Right atrium auricular region (tissue), 2 donors: ENCODE measurements at regions not wholly inside any gene's neighbourhood (a gene's known extent, or its start where the extent isn't known, plus 50 kb on each side); places are given as distances from the start of the nearest gene placed in this dataset.
"Not testable (repeated sequence)": the region's sequence is repeated elsewhere in the genome, so short reads cannot be mapped to it uniquely, and the experiment has no call there.

Experiments
- DNase-seq: peaks from one replicate; pipeline ENCODE4 v3.0.0-alpha.2; 2019; ENCODE audit warnings: low spot score
- H3K27ac ChIP-seq, 2 donors: fragments of 200-600 bp; sonication (generic); 1 replicate in 1 of 2; 2 replicates in 1 of 2; pipeline ENCODE4 v1.5.1; 2016 to 2019
- H3K27me3 ChIP-seq, 2 donors: fragments of 200-600 bp; sonication (generic); one replicate each; pipeline versions ENCODE4 v1.5.1 to v1.6.0; 2017 to 2019
- H3K36me3 ChIP-seq: fragments of 200-600 bp; sonication (generic); one replicate; pipeline ENCODE4 v1.5.1; 2016
- H3K4me1 ChIP-seq, 2 donors: fragments of 200-600 bp; sonication (generic); one replicate each; pipeline versions ENCODE4 v1.5.1 to v1.6.0; 2017 to 2019
- H3K4me3 ChIP-seq, 2 donors: fragments of 200-600 bp; sonication (generic); 1 replicate in 1 of 2; 2 replicates in 1 of 2; pipeline ENCODE4 v1.5.1; 2017 to 2019; ENCODE audit warnings: mild to moderate bottlenecking in 1 of 2, moderate library complexity in 1 of 2
- H3K9me3 ChIP-seq, 2 donors: fragments of 200-600 bp; sonication (generic); one replicate each; pipeline ENCODE4 v1.5.1; 2019
- TF ChIP-seq, protein P1 (sequence below), 2 donors: fragments of 200-600 bp; sonication (generic); IDR thresholded peaks; one replicate each; pipeline ENCODE4 v1.5.1; 2019; ENCODE audit warnings: antibody characterized with exemption in 2 of 2

DNA sequence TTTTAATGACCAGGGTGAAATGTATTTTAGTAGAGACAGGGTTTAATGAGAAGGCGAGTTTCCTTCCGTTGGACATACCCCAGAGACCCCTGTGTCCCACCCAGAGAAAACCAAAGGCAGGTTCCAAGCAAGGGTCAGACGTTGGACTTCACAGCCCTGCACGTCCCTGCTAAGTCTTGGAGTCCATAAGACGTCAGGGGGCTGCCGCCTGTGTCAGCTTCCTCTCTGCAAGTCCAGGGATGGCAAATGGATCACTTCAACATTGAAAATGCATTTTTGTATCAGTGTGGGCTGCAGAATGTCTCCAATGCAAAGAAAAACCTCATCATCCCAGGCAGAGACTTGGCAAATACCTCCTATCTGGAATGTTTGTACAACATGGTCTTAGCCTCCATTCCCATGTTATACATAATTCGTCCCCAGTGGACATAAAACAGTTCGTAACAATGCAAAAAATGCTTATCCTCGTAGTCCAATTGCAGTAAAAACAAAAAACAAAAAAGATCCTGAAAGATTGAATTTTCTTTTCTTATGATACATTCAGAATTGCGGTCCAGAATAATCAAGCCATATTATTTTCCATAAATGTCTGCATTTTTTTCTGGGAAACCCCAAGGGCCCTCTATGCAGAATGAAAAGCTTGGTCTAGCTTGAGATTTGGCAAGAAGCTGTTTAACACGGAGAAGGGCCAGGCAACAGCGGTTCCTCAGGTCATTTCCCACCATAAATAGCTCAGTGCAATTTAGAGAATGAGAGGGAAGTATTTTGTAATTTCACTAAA lies 190.9 kb downstream of the SHOX start:
- Histone ChIP-seq H3K36me3 (no peaks in the 10 kb centered on the region), H3K27ac (no peak overlapping the region), H3K4me3 (no peak overlapping the region), H3K4me1 (no peaks in the 10 kb centered on the region), H3K9me3 (peaks cover 0 to 14% of the 10 kb centered on the region in 2 donors), H3K27me3 (no peaks in the 10 kb centered on the region)
- no peak for DNase-seq
- TF ChIP-seq, protein P1, sequence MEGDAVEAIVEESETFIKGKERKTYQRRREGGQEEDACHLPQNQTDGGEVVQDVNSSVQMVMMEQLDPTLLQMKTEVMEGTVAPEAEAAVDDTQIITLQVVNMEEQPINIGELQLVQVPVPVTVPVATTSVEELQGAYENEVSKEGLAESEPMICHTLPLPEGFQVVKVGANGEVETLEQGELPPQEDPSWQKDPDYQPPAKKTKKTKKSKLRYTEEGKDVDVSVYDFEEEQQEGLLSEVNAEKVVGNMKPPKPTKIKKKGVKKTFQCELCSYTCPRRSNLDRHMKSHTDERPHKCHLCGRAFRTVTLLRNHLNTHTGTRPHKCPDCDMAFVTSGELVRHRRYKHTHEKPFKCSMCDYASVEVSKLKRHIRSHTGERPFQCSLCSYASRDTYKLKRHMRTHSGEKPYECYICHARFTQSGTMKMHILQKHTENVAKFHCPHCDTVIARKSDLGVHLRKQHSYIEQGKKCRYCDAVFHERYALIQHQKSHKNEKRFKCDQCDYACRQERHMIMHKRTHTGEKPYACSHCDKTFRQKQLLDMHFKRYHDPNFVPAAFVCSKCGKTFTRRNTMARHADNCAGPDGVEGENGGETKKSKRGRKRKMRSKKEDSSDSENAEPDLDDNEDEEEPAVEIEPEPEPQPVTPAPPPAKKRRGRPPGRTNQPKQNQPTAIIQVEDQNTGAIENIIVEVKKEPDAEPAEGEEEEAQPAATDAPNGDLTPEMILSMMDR (IDR thresholded peaks at IDR 0.05): no peak

DNA sequence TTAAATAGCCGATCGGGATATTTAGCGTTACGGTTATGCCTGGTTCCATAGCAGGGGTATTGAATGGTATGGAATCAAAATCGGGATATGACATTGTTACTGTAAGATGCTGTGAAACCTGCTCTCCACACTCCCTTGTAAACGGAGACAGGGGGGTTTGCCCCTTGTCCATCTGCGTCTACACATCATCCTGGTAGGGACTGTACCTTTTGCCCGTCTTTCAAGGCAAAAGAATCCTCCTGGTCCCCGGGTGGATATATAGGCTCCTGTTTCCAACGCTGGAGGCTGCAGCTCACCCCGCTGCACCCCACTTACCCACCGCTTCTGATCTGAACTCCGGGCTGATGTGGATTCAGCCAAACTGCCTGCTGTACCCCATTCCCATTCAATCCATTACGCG lies 189.1 kb downstream of the SHOX start:
- Histone ChIP-seq H3K9me3 (peaks cover 0 to 14% of the 10 kb centered on the region in 2 donors), H3K27me3 (no peaks in the 10 kb centered on the region), H3K4me3 (no peak overlapping the region), H3K36me3 (no peaks in the 10 kb centered on the region), H3K4me1 (no peaks in the 10 kb centered on the region), H3K27ac (no peak overlapping the region)
- TF ChIP-seq, protein P1 (IDR thresholded peaks at IDR 0.05): no peak
- DNase-seq: no peak

DNA sequence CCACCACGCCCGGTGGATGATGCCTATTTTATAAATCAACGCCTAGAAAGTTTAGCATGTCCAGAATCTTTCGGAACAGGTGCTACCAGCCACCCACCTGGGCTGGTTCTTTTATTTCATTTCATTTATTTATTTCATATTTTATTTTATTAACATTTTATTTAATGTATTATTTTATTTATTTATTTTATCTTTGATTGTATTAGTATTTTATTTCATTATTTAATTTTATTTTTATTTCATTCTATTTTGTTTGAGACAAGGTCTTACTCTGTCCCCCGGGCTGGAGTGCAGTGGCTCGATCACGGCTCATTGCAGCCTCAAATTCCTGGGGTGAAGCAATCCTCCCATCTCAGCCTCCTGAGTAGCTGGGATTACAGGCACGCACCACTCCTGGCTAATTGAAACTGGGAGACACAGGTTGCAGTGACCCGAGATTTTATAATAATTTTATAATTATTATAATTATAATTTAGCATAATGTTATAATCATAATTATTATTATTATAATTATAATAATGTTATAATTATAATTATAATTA lies 187.2 kb downstream of the SHOX start:
- H3K4me1 ChIP-seq: no peaks in the 10 kb centered on the region
- TF ChIP-seq, protein P1 (IDR thresholded peaks at IDR 0.05): no peak
- DNase-seq: no peak
- no peak overlapping the region for H3K27ac ChIP-seq
- no peak overlapping the region for H3K4me3 ChIP-seq
- no peaks in the 10 kb centered on the region for H3K27me3 ChIP-seq
- no peaks in the 10 kb centered on the region for H3K36me3 ChIP-seq
- peaks cover 0 to 14% of the 10 kb centered on the region in 2 donors for H3K9me3 ChIP-seq

DNA sequence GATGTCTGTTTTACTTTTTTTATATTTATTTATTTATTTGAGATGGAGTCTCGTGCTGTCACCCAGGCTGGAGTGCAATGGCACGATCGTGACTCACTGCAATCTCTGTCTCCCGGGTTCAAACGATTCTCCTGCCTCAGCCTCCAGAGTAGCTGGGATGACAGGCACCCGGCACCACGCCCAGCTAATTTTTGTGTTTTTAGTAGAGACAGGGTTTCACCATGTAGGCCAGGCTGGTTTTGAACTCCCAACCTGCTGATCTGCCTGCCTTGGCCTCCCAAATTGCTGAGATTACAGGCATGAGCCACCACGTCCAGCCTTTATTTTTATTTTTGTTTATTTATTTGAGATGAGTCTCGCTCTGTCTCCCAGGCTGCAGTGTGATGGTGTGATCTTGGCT lies 186.6 kb downstream of the SHOX start:
- not testable (repeated sequence) for H3K27ac ChIP-seq, DNase-seq, H3K36me3 ChIP-seq, H3K4me3 ChIP-seq, H3K4me1 ChIP-seq, H3K27me3 ChIP-seq
- peaks cover 0 to 14% of the 10 kb centered on the region in 2 donors for H3K9me3 ChIP-seq

DNA sequence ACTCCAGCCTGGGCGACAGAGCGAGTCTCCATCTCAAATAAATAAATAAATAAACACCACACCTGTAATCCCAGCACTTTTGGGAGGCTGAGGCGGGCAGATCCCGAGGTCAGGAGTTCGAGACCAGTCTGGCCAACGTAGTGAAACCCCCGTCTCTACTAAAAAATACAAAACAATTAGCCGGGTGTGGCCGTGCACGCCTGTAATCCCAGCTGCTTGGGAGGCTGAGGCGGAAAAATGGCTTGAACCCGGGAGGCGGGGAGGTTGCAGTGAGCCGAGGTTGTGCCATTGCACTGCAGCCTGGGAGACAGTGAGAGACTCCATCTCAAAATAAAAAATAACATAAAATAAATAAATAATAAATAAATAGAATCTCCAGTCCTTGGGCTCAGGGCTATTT lies 185.8 kb downstream of the SHOX start:
- Histone ChIP-seq H3K9me3 (peaks cover 0 to 11% of the 10 kb centered on the region in 2 donors), H3K4me3 (no peak overlapping the region), H3K27ac (no peak overlapping the region), H3K4me1 (no peaks in the 10 kb centered on the region), H3K36me3 (no peaks in the 10 kb centered on the region), H3K27me3 (no peaks in the 10 kb centered on the region)
- TF ChIP-seq, protein P1 (IDR thresholded peaks at IDR 0.05): no peak
- no peak for DNase-seq

DNA sequence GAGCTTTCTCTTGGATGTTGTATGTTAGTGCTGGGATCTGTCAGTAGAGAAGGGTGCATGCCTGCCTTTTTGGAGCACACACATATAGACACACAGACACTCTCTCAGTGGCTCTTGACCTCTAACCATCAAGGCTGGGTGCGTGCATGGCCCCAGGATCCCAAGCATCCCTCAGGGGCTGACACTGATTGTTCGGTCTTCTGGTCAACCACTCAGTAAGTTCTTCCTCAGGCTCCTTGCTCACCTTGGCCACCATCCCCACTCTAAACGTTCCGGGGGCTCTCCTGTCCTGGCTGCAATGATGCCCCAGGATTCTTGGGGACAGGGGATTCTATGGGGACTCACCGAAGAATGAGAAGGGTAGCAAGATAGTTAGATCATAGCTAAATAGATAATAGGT lies 179.6 kb downstream of the SHOX start:
- no peak overlapping the region for H3K4me3 ChIP-seq
- TF ChIP-seq, protein P1 (IDR thresholded peaks at IDR 0.05): no peak
- H3K27me3 ChIP-seq: no peaks in the 10 kb centered on the region
- no peaks in the 10 kb centered on the region for H3K36me3 ChIP-seq
- no peaks in the 10 kb centered on the region for H3K4me1 ChIP-seq
- no peaks in the 10 kb centered on the region for H3K9me3 ChIP-seq
- no peak overlapping the region for H3K27ac ChIP-seq
- no peak for DNase-seq
